ENCODE measurements at regions not wholly inside any gene's neighbourhood (a gene's known extent, or its start where the extent isn't known, plus 50 kb on each side); places are given as distances from the start of the nearest gene placed in this dataset.

DNA sequence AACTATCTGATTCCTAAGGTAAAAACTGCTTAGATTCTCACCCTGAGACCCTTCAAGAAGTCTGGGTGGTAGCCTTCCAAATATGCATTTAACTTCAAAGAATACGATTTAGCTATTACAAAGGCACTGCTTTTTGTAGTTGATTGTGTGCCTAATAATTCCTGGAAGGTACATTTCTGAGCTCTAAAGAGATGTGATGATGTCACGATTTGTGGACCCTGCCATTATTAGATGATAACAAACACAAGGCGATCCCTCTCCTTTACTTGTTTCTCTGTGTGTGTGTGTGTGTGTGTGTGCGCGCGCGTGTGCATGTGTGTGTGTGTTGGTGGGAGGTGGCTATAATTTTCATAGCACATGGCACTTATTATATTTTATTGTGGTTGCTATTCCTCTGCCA is 70.9 kb downstream of the TFPI2 start:
- no TSS peak for BruUV-seq (replicated peaks)
- no peaks in the 10 kb centered on the region for H3K9me3 Mint-ChIP-seq (ENCODE audit: unreplicated experiment)

DNA sequence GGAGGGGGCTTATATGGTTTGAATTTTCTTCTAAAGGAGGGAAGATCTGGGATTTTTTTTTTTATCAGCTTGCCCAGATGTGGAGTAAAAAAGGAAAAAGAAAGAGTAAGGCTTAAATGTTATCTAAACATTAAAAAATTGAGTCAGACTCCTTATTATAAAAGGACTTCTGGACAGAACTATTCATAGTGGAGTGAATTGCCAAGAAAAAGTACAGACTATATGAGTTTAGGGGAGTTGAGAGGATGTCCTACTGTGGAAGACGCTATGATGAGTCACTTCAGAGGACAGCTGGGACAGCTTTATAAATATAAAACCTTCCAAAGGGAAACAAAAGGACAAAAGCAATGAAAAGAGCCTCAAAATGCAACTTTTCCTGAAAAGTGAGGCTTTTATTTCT is 73.0 kb downstream of the TFPI2 start:
- CTCF ChIA-PET: interaction anchor here (0.7 kb wide), 1 partner anchor 359 kb away, joined by 3 read pairs; no protein-coding TSS in a partner anchor
- no TSS peak for BruUV-seq (replicated peaks)
- H3K9me3 Mint-ChIP-seq (ENCODE audit: unreplicated experiment): no peaks in the 10 kb centered on the region

More for the DNA sequence above, 70.9 kb downstream of the TFPI2 start:
- intact Hi-C loops (cut with micrococcal nuclease): no loop called here
- Mint-ChIP-seq H3K27ac (ENCODE audit: low read depth, unreplicated experiment) (no peak overlapping the region), H3K4me1 (ENCODE audit: insufficient read depth, unreplicated experiment) (peaks cover 6% of the 10 kb centered on the region), H3K27me3 (ENCODE audit: insufficient read depth, unreplicated experiment) (no peaks in the 10 kb centered on the region), H3K4me3 (ENCODE audit: unreplicated experiment) (no peak overlapping the region), H3K36me3 (ENCODE audit: insufficient read depth, unreplicated experiment) (no peaks in the 10 kb centered on the region)
- DNase-seq (ENCODE audit: unreplicated experiment): no peak
- ChIA-PET CTCF (no interaction called here), POLR2A (interaction anchor here (0.6 kb wide), 1 partner anchor 10 kb away, joined by 4 read pairs; no protein-coding TSS in a partner anchor)
- TF ChIP-seq, protein P1, sequence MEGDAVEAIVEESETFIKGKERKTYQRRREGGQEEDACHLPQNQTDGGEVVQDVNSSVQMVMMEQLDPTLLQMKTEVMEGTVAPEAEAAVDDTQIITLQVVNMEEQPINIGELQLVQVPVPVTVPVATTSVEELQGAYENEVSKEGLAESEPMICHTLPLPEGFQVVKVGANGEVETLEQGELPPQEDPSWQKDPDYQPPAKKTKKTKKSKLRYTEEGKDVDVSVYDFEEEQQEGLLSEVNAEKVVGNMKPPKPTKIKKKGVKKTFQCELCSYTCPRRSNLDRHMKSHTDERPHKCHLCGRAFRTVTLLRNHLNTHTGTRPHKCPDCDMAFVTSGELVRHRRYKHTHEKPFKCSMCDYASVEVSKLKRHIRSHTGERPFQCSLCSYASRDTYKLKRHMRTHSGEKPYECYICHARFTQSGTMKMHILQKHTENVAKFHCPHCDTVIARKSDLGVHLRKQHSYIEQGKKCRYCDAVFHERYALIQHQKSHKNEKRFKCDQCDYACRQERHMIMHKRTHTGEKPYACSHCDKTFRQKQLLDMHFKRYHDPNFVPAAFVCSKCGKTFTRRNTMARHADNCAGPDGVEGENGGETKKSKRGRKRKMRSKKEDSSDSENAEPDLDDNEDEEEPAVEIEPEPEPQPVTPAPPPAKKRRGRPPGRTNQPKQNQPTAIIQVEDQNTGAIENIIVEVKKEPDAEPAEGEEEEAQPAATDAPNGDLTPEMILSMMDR (IDR thresholded peaks at IDR 0.05; ENCODE audit: unreplicated experiment): no peak

DNA sequence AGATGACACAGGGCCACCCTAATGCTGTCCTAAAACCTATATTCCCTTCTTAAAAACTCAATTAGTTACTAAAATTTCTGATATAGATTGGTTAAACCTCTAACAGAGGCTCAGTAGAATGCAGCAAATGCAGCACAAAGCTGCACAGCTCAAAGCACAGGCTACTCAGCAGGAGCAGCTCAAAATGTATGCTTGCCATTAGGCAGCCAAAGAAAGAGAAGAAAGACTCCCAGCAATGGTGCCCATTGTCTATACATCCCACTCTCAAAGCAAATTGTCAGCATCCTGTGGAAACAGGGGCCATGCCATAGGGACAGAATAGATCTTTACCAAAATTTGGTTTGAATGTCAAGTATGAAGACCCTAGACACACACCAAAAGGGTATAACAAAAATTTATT is 73.5 kb downstream of the TFPI2 start:
- POLR2A ChIA-PET: no interaction called here
- intact Hi-C loops (cut with micrococcal nuclease): no loop called here
- no peaks in the 10 kb centered on the region for H3K27me3 Mint-ChIP-seq (ENCODE audit: insufficient read depth, unreplicated experiment)

More for the DNA sequence above, 73.0 kb downstream of the TFPI2 start:
- TF ChIP-seq, protein P1 (IDR thresholded peaks at IDR 0.05; ENCODE audit: unreplicated experiment): no peak
- H3K36me3 Mint-ChIP-seq (ENCODE audit: insufficient read depth, unreplicated experiment): no peaks in the 10 kb centered on the region
- DNase-seq (ENCODE audit: unreplicated experiment): no peak
- no peaks in the 10 kb centered on the region for H3K27me3 Mint-ChIP-seq (ENCODE audit: insufficient read depth, unreplicated experiment)
- POLR2A ChIA-PET: no interaction called here
- intact Hi-C loops (cut with micrococcal nuclease): no loop called here
- H3K4me3 Mint-ChIP-seq (ENCODE audit: unreplicated experiment): no peak overlapping the region
- no peak overlapping the region for H3K27ac Mint-ChIP-seq (ENCODE audit: low read depth, unreplicated experiment)
- peaks cover 6% of the 10 kb centered on the region for H3K4me1 Mint-ChIP-seq (ENCODE audit: insufficient read depth, unreplicated experiment)

GRCh38 chr7:93813514-93813913 is 77.0 kb downstream of the TFPI2 start:
- H3K4me3 Mint-ChIP-seq (ENCODE audit: unreplicated experiment): no peak overlapping the region
- no peak overlapping the region for H3K27ac Mint-ChIP-seq (ENCODE audit: low read depth, unreplicated experiment)
- peaks cover 6% of the 10 kb centered on the region for H3K4me1 Mint-ChIP-seq (ENCODE audit: insufficient read depth, unreplicated experiment)
- TF ChIP-seq, protein P1 (IDR thresholded peaks at IDR 0.05; ENCODE audit: unreplicated experiment): no peak
- H3K27me3 Mint-ChIP-seq (ENCODE audit: insufficient read depth, unreplicated experiment): no peaks in the 10 kb centered on the region
- no peak for DNase-seq (ENCODE audit: unreplicated experiment)
- H3K9me3 Mint-ChIP-seq (ENCODE audit: unreplicated experiment): no peaks in the 10 kb centered on the region
- ChIA-PET CTCF (interaction anchor here (0.7 to 1.1 kb wide), 3 partner anchors 10 to 90 kb away, joined by 3 to 4 read pairs (median 3); no protein-coding TSS in a partner anchor), POLR2A (no interaction called here)
- intact Hi-C loops (cut with micrococcal nuclease): no loop called here
- no peaks in the 10 kb centered on the region for H3K36me3 Mint-ChIP-seq (ENCODE audit: insufficient read depth, unreplicated experiment)
- no TSS peak for BruUV-seq (replicated peaks)

More for the DNA sequence above, 73.5 kb downstream of the TFPI2 start:
- no peak for DNase-seq (ENCODE audit: unreplicated experiment)
- Mint-ChIP-seq H3K36me3 (ENCODE audit: insufficient read depth, unreplicated experiment) (no peaks in the 10 kb centered on the region), H3K4me1 (ENCODE audit: insufficient read depth, unreplicated experiment) (peaks cover 6% of the 10 kb centered on the region), H3K27ac (ENCODE audit: low read depth, unreplicated experiment) (no peak overlapping the region), H3K9me3 (ENCODE audit: unreplicated experiment) (no peaks in the 10 kb centered on the region), H3K4me3 (ENCODE audit: unreplicated experiment) (no peak overlapping the region)
- BruUV-seq (replicated peaks): no TSS peak
- CTCF ChIA-PET: no interaction called here
- TF ChIP-seq, protein P1 (IDR thresholded peaks at IDR 0.05; ENCODE audit: unreplicated experiment): no peak
